ENCODE measurements at regions not wholly inside any gene's neighbourhood (a gene's known extent, or its start where the extent isn't known, plus 50 kb on each side); places are given as distances from the start of the nearest gene placed in this dataset.

- H3K4me3 ChIP-seq (ENCODE audit: low read depth, low read length) = no peak overlapping the region
- no peaks in the 10 kb centered on the region for H3K36me3 ChIP-seq (replicated peaks)
- in situ Hi-C loops (cut with HindIII; ENCODE audit: low pct_ligation_motif_present, low sequenced_read_pairs) = no loop called here
- no peaks in the 10 kb centered on the region for H3K27me3 ChIP-seq (replicated peaks)
- TF ChIP-seq CTCF (IDR thresholded peaks at IDR 0.05; ENCODE audit: low read depth, low read length, missing control alignments) = no peak
- no peak for DNase-seq
- H3K27ac ChIP-seq = no peak overlapping the region
Observed at GRCh38 chr9:26477963-26478362, 414.6 kb downstream of the CAAP1 start.

GRCh38 chr9:26471261-26471660 is 421.3 kb downstream of the CAAP1 start:
- Histone ChIP-seq H3K27me3 (replicated peaks) (no peaks in the 10 kb centered on the region), H3K4me3 (ENCODE audit: low read depth, low read length) (no peak overlapping the region), H3K36me3 (replicated peaks) (no peaks in the 10 kb centered on the region), H3K27ac (no peak overlapping the region)
- DNase-seq = no peak
- no peak for TF ChIP-seq CTCF (IDR thresholded peaks at IDR 0.05; ENCODE audit: low read depth, low read length, missing control alignments)
- in situ Hi-C loops (cut with HindIII; ENCODE audit: low pct_ligation_motif_present, low sequenced_read_pairs) = no loop called here

GRCh38 chr9:26470284-26470683 is 422.3 kb downstream of the CAAP1 start:
- no peak for DNase-seq
- TF ChIP-seq CTCF (IDR thresholded peaks at IDR 0.05; ENCODE audit: low read depth, low read length, missing control alignments) = no peak
- in situ Hi-C loops (cut with HindIII; ENCODE audit: low pct_ligation_motif_present, low sequenced_read_pairs) = no loop called here
- H3K27ac ChIP-seq = no peak overlapping the region
- H3K4me3 ChIP-seq (ENCODE audit: low read depth, low read length) = no peak overlapping the region
- no peaks in the 10 kb centered on the region for H3K27me3 ChIP-seq (replicated peaks)
- H3K36me3 ChIP-seq (replicated peaks) = no peaks in the 10 kb centered on the region

- H3K4me3 ChIP-seq (ENCODE audit: low read depth, low read length) = no peak overlapping the region
- DNase-seq = no peak
- no peak for TF ChIP-seq CTCF (IDR thresholded peaks at IDR 0.05; ENCODE audit: low read depth, low read length, missing control alignments)
- no peaks in the 10 kb centered on the region for H3K27me3 ChIP-seq (replicated peaks)
- in situ Hi-C loops (cut with HindIII; ENCODE audit: low pct_ligation_motif_present, low sequenced_read_pairs) = no loop called here
- no peaks in the 10 kb centered on the region for H3K36me3 ChIP-seq (replicated peaks)
- no peak overlapping the region for H3K27ac ChIP-seq
Observed at GRCh38 chr9:26463837-26464236, 428.8 kb downstream of the CAAP1 start.

GRCh38 chr9:26462751-26463150 is 429.9 kb downstream of the CAAP1 start:
- H3K36me3 ChIP-seq (replicated peaks) = no peaks in the 10 kb centered on the region
- no peak for DNase-seq
- H3K4me3 ChIP-seq (ENCODE audit: low read depth, low read length) = no peak overlapping the region
- in situ Hi-C loops (cut with HindIII; ENCODE audit: low pct_ligation_motif_present, low sequenced_read_pairs) = no loop called here
- no peak for TF ChIP-seq CTCF (IDR thresholded peaks at IDR 0.05; ENCODE audit: low read depth, low read length, missing control alignments)
- H3K27ac ChIP-seq = no peak overlapping the region
- no peaks in the 10 kb centered on the region for H3K27me3 ChIP-seq (replicated peaks)

GRCh38 chr9:26462213-26462612 is 430.4 kb downstream of the CAAP1 start:
- TF ChIP-seq CTCF (IDR thresholded peaks at IDR 0.05; ENCODE audit: low read depth, low read length, missing control alignments) = no peak
- Histone ChIP-seq H3K36me3 (replicated peaks) (no peaks in the 10 kb centered on the region), H3K4me3 (ENCODE audit: low read depth, low read length) (no peak overlapping the region), H3K27me3 (replicated peaks) (no peaks in the 10 kb centered on the region), H3K27ac (no peak overlapping the region)
- no peak for DNase-seq
- in situ Hi-C loops (cut with HindIII; ENCODE audit: low pct_ligation_motif_present, low sequenced_read_pairs) = no loop called here

Data from brain microvascular endothelial cell (primary cell).